ENCODE measurements at regions not wholly inside any gene's neighbourhood (a gene's known extent, or its start where the extent isn't known, plus 50 kb on each side); places are given as distances from the start of the nearest gene placed in this dataset.
A peak's percentile ranks its signal among the peaks of the same experiment; 100 is the strongest.

- DNase-seq, result no peak
Measured at GRCh38 chr2:150759531-150759930, 272.1 kb upstream of the RND3 start.

DNA sequence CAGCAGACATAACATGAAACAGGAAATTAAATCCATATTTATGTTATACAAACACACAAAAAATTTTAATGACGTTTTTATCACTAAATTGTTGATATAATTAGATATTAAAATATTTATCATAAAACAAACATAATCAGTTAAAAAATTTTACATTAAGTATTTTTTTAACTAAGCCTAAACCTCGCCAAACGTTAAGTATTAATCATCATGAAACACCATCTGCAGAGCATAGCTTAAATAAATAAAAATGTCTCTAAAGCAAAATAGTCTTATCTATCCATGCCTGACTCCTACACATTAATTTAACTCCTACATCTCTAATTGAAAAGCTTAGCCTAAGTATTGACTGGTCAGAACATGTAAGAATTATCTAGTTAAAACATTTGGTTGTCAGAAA is 271.6 kb upstream of the RND3 start:
- DNase-seq, result no peak

GRCh38 chr2:150752229-150752628 is 264.8 kb upstream of the RND3 start:
- no peak for DNase-seq

GRCh38 chr2:150750720-150751119 is 263.3 kb upstream of the RND3 start:
- DNase-seq, result no peak

GRCh38 chr2:150742094-150742493 is 254.6 kb upstream of the RND3 start:
- no peak for DNase-seq

DNA sequence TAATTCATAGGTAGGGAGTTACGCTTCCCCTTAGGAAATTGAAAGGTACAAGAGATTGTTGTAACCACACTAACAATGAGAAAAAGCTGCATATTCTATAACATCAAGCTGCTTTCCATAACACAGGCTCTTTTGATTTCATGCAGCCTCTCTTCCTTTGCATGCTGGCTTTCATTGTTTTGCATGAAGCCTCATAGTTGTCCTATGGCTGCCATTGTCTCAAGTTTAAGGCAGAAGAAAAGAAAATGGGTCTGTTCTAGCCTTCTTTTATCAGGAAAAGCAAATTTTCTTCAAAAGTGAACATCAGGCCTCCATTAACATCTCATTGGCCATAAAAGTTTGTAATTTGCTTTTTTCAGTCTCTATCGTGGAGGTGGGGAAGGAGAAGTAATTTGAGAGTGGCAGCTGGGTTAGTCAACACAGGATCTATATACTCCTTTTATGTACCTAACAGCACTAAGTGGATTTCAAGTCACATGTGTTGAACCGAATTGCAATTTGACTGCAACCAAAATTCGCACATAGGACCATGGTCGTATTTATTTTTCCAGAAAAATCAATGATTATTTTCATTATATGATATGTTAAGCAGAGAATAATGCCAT is 248.5 kb upstream of the RND3 start:
- no peak for DNase-seq

DNA sequence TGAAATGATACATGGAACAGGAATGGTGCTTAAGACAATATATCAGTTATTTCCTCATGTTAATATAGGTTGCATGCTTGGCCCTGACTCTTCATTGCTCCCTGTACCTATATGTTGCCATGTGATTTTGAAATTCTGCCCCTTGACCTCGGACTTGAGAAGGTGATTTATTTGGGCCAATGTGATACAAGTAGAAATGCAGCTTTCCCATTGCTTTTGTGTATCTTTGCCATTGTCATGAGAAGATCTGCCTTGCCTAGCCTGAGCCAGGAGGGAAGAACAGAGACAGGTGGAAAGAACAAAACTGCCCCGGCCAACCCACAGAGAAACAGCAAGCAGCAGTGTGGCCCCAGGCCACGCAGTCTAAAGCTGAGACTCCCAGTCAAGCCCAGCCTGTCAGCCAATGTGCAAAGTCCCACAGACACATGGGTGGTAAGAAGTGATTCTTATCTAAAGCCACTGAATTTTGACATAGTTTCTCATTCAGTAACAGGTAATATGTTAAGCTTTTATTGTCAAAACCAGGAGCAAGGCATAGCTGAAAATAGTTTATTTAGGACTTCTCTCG is 245.7 kb upstream of the RND3 start:
- no peak for DNase-seq

GRCh38 chr2:150732491-150732890 is 245.0 kb upstream of the RND3 start:
- DNase-seq, result no peak

DNA sequence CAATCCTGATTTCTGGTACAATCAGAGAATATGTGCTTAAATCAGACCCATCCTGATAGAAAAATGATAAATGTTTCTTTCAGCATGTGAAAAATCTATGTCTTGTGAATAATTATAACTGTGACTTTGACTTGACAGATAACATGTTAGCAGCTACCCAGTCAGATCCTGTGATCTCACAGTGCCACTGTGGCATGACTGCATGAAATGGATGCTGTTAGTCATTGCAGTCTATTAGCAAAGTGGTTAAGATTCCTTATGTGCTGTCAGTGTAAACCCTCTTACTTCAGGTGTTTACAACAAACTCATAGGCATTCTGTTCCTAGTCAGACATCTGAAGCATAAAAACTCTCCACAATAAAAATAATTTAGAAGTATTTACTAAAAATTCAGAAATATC is 244.6 kb upstream of the RND3 start:
- no peak for DNase-seq

GRCh38 chr2:150729495-150729955 is 242.1 kb upstream of the RND3 start:
- no peak for DNase-seq

- DNase-seq, result no peak
Measured at GRCh38 chr2:150718280-150718679, 230.8 kb upstream of the RND3 start.

GRCh38 chr2:150716186-150716585 is 228.7 kb upstream of the RND3 start:
- DNase-seq, result no peak

DNA sequence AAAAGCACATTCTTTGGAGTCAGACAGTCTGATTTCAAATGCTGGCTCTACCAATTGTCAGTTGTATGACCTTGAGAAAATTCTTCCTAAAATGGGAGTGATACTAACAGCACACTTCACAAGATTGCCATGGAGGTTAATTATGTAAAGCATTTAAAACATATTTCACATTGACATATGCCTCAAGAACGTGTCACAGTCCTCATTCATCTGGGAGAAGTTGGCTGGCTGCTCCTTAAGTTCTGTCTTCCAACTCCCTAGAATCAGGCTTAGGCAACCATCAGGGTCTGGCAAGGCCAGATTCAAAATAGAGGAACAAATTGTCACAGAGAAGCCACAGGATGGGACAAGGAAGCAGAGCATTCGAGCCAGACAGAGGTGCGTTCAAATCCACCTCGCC is 228.0 kb upstream of the RND3 start:
- DNase-seq, result no peak

DNA sequence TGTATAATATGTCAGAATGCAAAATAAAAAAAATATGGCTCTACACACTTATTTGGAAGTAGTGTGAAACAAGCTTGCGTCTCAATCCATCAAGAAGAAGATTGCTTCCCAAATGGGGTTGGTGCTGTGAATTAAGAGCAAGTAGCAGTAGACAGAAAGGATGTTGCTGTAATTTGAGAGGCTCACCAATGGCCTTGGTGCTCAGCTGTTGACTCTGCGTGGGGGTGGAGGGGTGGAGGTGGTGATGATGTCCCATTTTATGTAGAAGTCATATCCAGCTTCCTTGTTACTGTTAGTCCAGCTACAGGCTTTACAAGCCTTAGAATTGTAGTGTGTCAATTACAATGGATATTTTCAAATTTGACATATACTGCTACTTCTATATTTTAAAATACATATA is 223.4 kb upstream of the RND3 start:
- no peak for DNase-seq

- no peak for DNase-seq
Measured at GRCh38 chr2:150710041-150710440, 222.6 kb upstream of the RND3 start.

GRCh38 chr2:150706561-150706960 is 219.1 kb upstream of the RND3 start:
- DNase-seq, result no peak

DNA sequence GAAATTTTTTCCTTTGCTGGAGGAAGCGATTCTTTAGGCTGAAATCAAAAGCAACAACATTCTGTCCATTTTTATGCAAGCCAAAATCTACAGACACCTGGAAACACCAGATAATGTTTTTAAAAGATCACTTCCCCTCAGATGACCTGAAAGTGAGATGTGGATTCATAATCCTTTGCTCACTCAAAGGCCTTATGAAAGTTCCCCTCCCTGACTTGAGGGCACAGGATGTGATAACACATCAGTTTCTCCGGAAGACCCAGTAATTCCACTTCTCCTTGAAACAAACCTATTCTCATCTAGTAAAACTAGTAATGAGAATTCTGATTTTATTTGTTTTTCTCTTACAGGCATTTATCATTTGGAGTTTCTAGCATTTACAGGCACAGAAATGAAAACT is 218.3 kb upstream of the RND3 start:
- DNase-seq, result no peak

DNA sequence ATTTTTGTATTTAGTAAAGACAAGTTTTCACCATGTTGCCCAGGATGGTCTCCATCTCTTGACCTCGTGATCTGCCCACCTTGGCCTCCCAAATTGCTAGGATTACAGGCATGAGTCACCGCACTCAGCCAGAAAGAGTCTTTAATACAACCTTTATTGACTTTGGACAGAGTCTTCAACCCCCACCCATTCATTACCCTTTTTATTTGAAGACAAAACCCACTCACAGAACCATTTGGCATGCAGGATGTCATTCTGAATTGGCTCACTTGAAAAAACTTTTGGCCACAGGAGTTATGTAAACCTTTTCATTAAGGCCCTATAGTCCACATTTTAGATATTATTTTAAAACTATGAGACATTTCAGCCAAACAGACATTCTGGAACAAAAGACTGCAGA is 217.9 kb upstream of the RND3 start:
- DNase-seq, result no peak

DNA sequence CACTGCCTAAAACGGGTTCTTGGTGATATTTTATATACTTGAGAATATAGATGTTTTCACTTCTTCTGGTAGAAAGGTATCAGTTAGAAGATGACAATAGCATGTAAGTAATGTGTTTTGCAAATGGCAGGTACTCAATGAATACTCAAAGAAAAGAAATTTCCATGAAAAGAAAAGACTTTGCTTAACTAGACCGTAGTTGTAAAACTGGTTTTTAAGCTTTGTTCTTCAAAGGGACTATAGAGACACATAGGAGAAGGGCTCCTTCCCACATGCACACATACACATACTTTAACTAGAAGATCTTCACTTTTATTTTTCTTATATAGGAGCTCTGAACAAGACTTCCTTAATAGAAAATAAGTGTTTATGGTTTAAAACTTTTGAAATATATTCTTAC is 215.3 kb upstream of the RND3 start:
- DNase-seq, result peak; percentile 4

DNA sequence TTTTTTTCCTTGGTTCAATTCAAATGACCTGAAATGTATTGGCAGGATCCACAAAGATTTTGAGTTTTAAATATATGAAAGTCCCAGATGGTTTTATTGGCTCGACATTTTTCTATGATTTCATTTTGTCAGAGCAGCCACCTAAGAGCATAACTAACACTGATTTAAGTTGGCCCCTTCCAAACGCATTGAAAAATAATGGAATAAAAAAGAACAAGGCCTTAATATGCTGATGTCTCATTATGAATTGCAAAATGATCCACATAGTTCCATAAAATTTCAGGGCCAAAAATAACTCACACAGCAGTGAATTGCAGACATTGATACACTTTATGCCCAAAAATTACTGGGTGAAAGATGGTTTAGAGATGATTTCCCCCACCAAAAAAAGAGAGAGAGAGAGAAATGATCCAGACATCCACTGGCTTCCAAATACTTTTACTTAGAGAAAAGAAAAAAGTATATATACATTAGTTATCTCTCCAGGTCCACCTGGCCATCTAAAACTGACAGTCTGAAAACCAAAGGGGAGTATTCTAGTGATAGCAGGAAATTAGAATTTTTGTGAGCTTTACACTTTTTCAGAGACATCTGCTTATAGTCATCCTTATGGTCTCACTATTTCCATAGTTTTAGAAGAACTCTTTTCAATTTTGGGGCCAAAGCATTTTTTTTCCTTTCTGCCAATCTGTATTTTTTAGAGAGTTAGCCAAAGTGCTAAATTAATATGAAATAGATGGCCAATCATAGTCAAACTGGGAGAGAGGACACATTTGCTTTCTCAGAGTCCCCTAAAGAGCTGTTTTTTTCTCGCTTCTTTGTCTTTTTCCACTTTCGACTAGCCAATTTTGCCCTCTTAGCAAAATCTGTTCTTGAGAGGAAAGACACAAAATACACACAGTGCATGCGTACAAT is 213.5 kb upstream of the RND3 start:
- no peak for DNase-seq

GRCh38 chr2:150699218-150699617 is 211.8 kb upstream of the RND3 start:
- no peak for DNase-seq

DNA sequence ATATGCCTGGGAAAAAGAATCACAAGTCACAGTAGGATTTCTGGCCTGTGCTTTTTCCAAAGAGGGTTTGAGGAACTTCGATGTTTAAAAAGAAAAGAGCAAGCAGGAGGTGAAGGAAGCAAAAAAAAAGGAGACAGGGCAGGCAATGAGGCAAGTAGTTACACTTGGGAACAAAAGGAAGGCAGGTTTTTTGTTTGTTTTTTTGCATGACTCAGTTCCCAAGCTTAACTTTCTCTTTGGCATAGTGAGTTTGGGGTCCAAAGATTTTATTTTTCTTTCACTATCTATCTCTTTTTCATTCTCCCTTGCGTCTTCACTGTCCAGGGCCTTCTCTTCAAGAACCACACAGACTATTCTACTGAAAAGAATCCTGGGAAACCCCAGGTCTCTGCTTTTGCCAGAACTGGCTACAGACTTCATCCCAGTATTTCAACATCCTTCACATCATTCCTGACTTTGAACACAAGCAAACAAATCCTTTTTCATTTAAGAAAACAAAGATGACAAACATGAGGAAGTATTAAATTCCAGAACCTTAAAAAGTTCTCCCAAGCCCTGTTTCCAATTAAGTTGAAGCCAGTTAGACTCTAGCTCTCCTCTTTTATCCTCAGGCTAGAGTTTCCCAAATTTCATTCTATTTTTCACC is 210.7 kb upstream of the RND3 start:
- no peak for DNase-seq

DNA sequence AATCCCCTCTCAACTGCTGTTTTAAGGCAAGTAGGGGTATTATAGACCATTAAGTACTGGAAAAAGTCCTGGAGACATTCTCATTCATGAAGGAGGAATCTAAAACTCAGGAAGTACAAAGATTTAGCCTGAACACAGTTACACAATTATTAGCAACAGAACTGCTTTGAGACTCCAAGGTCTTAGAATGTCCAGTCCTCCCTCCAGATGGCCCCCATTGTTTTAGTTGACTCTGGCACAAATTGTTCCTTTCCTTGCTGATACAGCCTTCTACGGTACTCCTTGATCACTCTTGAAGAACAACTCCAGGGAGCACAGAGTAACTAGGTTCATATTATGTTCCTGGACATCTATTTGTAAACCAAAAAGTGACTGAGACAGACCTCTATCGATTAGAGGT is 210.1 kb upstream of the RND3 start:
- DNase-seq, result no peak
